GM12878 (cell line): ENCODE measurements at regions not wholly inside any gene's neighbourhood (a gene's known extent, or its start where the extent isn't known, plus 50 kb on each side); places are given as distances from the start of the nearest gene placed in this dataset.
A peak's percentile ranks its signal among the peaks of the same experiment; 100 is the strongest.

ENCODE experiments used
- ATAC-seq: fragments of 200-7000 bp; cut with Tn5 transposase; 3 replicates; pipeline ENCODE4 v1.9.1; 2020; ENCODE audit warnings: mild to moderate bottlenecking, moderate library complexity
- BruUV-seq: library from RNA; stranded (reverse); fragments of 400-500 nt; replicated peaks from 2 replicates; lab custom pipeline; 2021; lab: Mats Ljungman, UMichigan
- CTCF ChIA-PET: fragments of 300-600 bp; sonication (Branson Sonifier 250); formaldehyde crosslinking; extraction: SDS; loops from one replicate; lab custom pipeline; 2021; ENCODE audit warnings: inconsistent platforms; lab: Yijun Ruan, JAX
- POLR2A ChIA-PET: fragments of 350-600 bp; formaldehyde crosslinking; extraction: SDS; loops from one replicate; lab custom pipeline; 2021; ENCODE audit warnings: inconsistent platforms; lab: Charles Lee
- RAD21 ChIA-PET: fragments of 300-600 bp; sonication (Branson Sonifier 250); formaldehyde crosslinking; loops from one replicate; lab custom pipeline; 2023; ENCODE audit warnings: antibody characterized with exemption; ENCODE audit not compliant: unreplicated experiment; lab: Charles Lee
- SMC1A ChIA-PET: fragments of 300-600 bp; sonication (Branson Sonifier 250); formaldehyde crosslinking; loops from one replicate; lab custom pipeline; 2023; ENCODE audit not compliant: unreplicated experiment, uncharacterized antibody; lab: Charles Lee
- DNase-seq: peaks from one replicate; pipeline ENCODE4 v3.0.0-alpha.2; 2011; ENCODE audit warnings: low read depth, low spot score
- FAIRE-seq: peaks from 3 replicates; lab custom pipeline; 2011; peaks lifted over from hg19 to GRCh38; lab: Jason Lieb, UNC
- H2AFZ ChIP-seq: 2 replicates; pipeline ENCODE4 v1.6.0; 2011; ENCODE audit warnings: low read depth, low read length, control low read depth; ENCODE audit not compliant: control insufficient read depth
- H3K27ac ChIP-seq: 2 replicates; pipeline ENCODE4 v1.5.1; 2011; ENCODE audit warnings: control low read depth; ENCODE audit not compliant: control insufficient read depth, insufficient read depth
- H3K27me3 ChIP-seq, 2 experiments: replicated peaks in 1 of 2; 2 replicates each; pipeline versions ENCODE4 v1.6.0 to v1.6.1; 2011; ENCODE audit warnings: low read length in 1 of 2; ENCODE audit not compliant: control insufficient read depth in 2 of 2, insufficient read depth in 2 of 2
- H3K36me3 ChIP-seq, 2 experiments: 2 replicates each; pipeline ENCODE4 v1.5.1; 2011; ENCODE audit warnings: low read length in 1 of 2; ENCODE audit not compliant: control insufficient read depth in 2 of 2, insufficient read depth in 2 of 2
- H3K4me1 ChIP-seq: 2 replicates; pipeline ENCODE4 v1.6.1; 2011; ENCODE audit warnings: mild to moderate bottlenecking, low read length, moderate library complexity, mixed read lengths; ENCODE audit not compliant: control insufficient read depth, insufficient read depth
- H3K4me2 ChIP-seq: 2 replicates; pipeline ENCODE4 v1.6.0; 2011; ENCODE audit warnings: control low read depth; ENCODE audit not compliant: control insufficient read depth, insufficient read depth
- H3K4me3 ChIP-seq: fragments of 200-600 bp; sonication (generic); 2 replicates; pipeline ENCODE4 v1.5.1; 2016
- H3K79me2 ChIP-seq: 2 replicates; pipeline ENCODE4 v1.6.0; 2011; ENCODE audit warnings: low read length; ENCODE audit not compliant: control insufficient read depth, insufficient read depth
- H3K9ac ChIP-seq: 2 replicates; pipeline ENCODE4 v1.8.0; 2011; ENCODE audit warnings: low read length, control low read depth, mixed read lengths; ENCODE audit not compliant: control insufficient read depth, insufficient read depth
- H3K9me3 ChIP-seq: replicated peaks from 3 replicates; pipeline ENCODE4 v1.5.1; 2011; ENCODE audit warnings: mild to moderate bottlenecking, low read length; ENCODE audit not compliant: control insufficient read depth, insufficient read depth
- H4K20me1 ChIP-seq: 2 replicates; pipeline ENCODE4 v1.6.0; 2011; ENCODE audit not compliant: control insufficient read depth, insufficient read depth
- BCL11A ChIP-seq: IDR thresholded peaks from 2 replicates; pipeline ENCODE4 v1.6.1; 2011; ENCODE audit warnings: low read depth, low read length
- JUND ChIP-seq: IDR thresholded peaks from 2 replicates; pipeline ENCODE4 v1.6.1; 2012; ENCODE audit warnings: low read depth, mild to moderate bottlenecking, low read length, improper control_type of control experiment, moderate library complexity
- MAX ChIP-seq: IDR thresholded peaks from 2 replicates; pipeline ENCODE4 v1.6.1; 2012; ENCODE audit warnings: low read depth, low read length, improper control_type of control experiment
- RAD21 ChIP-seq: IDR thresholded peaks from 2 replicates; pipeline ENCODE4 v1.6.1; 2011; ENCODE audit warnings: mild to moderate bottlenecking, low read depth, low read length, moderate library complexity; ENCODE audit not compliant: insufficient read depth
- RBBP5 ChIP-seq: fragments of 200-600 bp; sonication (generic); conservative IDR thresholded peaks from 2 replicates; pipeline ENCODE4 v1.6.1; 2016
- RUNX3 ChIP-seq: IDR thresholded peaks from 2 replicates; pipeline ENCODE4 v1.6.1; 2012; ENCODE audit warnings: low read length, inconsistent platforms
- SRF ChIP-seq, 2 experiments: IDR thresholded peaks; 2 replicates each; pipeline ENCODE4 v1.6.1; 2011; ENCODE audit warnings: low read depth in 2 of 2, low read length in 2 of 2, mild to moderate bottlenecking in 1 of 2, moderate library complexity in 1 of 2
- WGBS: methylation state at CpG from one replicate; pipeline ENCODE4 v1.1.6; 2016; ENCODE audit warnings: low lambda C conversion rate; ENCODE audit not compliant: insufficient replicate concordance, insufficient coverage; ENCODE audit errors: missing lambda C conversion rate; 5-methylcytosine and 5-hydroxymethylcytosine counted together
- in situ Hi-C: fragments of 300-500 bp; cut with MboI; formaldehyde crosslinking; loops from 9 replicates; pipeline ENCODE4 v1.14.3; 2018; ENCODE audit warnings: mixed read lengths
- intact Hi-C: fragments of 100-400 bp; cut with micrococcal nuclease; formaldehyde crosslinking; loops from one replicate; pipeline ENCODE4 v1.14.2; 2022; ENCODE audit not compliant: unreplicated experiment
- TF ChIP-seq, protein P1 (sequence below): fragments of 450-650 bp; formaldehyde crosslinking; IDR thresholded peaks from 2 replicates; pipeline ENCODE4 v1.4.0; 2020; ENCODE audit warnings: mild to moderate bottlenecking, moderate library complexity
- TF ChIP-seq, protein P2 (sequence below): IDR thresholded peaks from 2 replicates; pipeline ENCODE4 v1.6.1; 2012; ENCODE audit warnings: improper control_type of control experiment, low read depth, low read length; ENCODE audit not compliant: insufficient replicate concordance

DNA sequence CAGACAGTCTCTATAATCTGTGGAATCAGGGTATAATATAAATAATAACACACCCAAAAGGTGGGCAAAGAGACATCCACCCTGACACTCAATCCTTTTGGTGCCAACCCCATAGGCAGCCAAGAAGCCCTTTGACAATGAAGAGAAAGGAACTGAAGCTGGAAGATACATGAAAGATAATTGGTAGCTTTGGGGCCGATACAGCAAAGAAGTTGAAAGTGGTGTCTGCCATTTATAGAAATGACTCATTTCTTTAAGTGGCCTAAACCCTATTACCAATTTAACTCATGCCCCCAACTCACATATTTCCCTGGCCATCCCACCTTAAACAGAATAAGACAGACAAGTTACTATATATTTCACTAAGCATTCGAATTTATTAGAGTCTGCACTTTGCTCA lies 167.0 kb downstream of the ZC3H11B start:
- 34% methylated on average over 2 of the region's 2 CpGs for WGBS
- Histone ChIP-seq H3K9ac (no peak overlapping the region), H3K27ac (no peak overlapping the region), H3K4me3 (no peak overlapping the region), H2AFZ (no peak overlapping the region), H3K27me3 (no peaks in the 10 kb centered on the region), H4K20me1 (no peaks in the 10 kb centered on the region), H3K4me1 (no peaks in the 10 kb centered on the region), H3K4me2 (no peak overlapping the region), H3K79me2 (no peaks in the 10 kb centered on the region), H3K36me3 (no peaks in the 10 kb centered on the region), H3K9me3 (no peaks in the 10 kb centered on the region)
- intact Hi-C loops, result no loop called here
- ChIA-PET RAD21 (no interaction called here), SMC1A (no interaction called here), CTCF (no interaction called here), POLR2A (no interaction called here)
- FAIRE-seq, result no peak
- no TSS peak for BruUV-seq
- TF ChIP-seq SRF (IDR thresholded peaks at IDR 0.05; ENCODE audit: low read depth in 2 of 2, low read length in 2 of 2) (no peak), RUNX3 (0 out of 2 replicates have a peak, but pooled peaks have one; percentile 15), BCL11A (0 out of 2 replicates have a peak, but pooled peaks have one; percentile 37)
- DNase-seq, result no peak
- ATAC-seq, result peak; percentile 41
- in situ Hi-C loops, result no loop called here

DNA sequence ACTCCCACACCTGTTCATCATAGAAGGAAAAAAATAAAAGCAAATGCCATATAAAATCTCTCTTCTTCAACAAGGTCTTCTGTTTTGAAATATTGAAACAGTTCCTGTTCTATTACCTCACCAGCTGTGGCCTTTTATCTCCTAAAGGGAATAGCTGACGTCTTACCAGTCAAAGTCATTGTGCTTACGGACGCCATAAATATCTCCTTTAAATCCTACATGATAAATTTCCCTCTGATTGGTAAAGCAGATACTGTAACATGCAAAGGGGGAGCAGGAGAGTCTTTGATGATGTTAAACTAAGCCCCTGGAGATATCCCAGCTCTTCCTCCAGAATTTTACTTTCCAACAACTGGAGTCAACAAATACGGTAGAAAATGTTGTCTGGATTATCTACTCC lies 168.4 kb downstream of the ZC3H11B start:
- FAIRE-seq (no peak), DNase-seq (no peak), ATAC-seq (no peak)
- ChIA-PET POLR2A (no interaction called here), RAD21 (no interaction called here), CTCF (no interaction called here), SMC1A (no interaction called here)
- H3K79me2 ChIP-seq, result no peaks in the 10 kb centered on the region
- no peaks in the 10 kb centered on the region for H3K27me3 ChIP-seq
- BruUV-seq, result no TSS peak
- intact Hi-C loops (no loop called here), in situ Hi-C loops (no loop called here)
- no peaks in the 10 kb centered on the region for H4K20me1 ChIP-seq
- H3K4me1 ChIP-seq, result no peaks in the 10 kb centered on the region
- WGBS, result 76% methylated on average over 4 of the region's 4 CpGs
- no peak overlapping the region for H2AFZ ChIP-seq
- H3K4me3 ChIP-seq, result no peak overlapping the region
- no peak overlapping the region for H3K27ac ChIP-seq
- H3K9me3 ChIP-seq, result no peaks in the 10 kb centered on the region
- no peaks in the 10 kb centered on the region for H3K36me3 ChIP-seq
- H3K4me2 ChIP-seq, result no peak overlapping the region
- H3K9ac ChIP-seq, result no peak overlapping the region
- TF ChIP-seq RBBP5, result no peak
- no peak for TF ChIP-seq JUND
- no peak for TF ChIP-seq MAX
- TF ChIP-seq, protein P1, sequence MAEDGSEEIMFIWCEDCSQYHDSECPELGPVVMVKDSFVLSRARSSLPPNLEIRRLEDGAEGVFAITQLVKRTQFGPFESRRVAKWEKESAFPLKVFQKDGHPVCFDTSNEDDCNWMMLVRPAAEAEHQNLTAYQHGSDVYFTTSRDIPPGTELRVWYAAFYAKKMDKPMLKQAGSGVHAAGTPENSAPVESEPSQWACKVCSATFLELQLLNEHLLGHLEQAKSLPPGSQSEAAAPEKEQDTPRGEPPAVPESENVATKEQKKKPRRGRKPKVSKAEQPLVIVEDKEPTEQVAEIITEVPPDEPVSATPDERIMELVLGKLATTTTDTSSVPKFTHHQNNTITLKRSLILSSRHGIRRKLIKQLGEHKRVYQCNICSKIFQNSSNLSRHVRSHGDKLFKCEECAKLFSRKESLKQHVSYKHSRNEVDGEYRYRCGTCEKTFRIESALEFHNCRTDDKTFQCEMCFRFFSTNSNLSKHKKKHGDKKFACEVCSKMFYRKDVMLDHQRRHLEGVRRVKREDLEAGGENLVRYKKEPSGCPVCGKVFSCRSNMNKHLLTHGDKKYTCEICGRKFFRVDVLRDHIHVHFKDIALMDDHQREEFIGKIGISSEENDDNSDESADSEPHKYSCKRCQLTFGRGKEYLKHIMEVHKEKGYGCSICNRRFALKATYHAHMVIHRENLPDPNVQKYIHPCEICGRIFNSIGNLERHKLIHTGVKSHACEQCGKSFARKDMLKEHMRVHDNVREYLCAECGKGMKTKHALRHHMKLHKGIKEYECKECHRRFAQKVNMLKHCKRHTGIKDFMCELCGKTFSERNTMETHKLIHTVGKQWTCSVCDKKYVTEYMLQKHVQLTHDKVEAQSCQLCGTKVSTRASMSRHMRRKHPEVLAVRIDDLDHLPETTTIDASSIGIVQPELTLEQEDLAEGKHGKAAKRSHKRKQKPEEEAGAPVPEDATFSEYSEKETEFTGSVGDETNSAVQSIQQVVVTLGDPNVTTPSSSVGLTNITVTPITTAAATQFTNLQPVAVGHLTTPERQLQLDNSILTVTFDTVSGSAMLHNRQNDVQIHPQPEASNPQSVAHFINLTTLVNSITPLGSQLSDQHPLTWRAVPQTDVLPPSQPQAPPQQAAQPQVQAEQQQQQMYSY, result no peak
- TF ChIP-seq, protein P2, sequence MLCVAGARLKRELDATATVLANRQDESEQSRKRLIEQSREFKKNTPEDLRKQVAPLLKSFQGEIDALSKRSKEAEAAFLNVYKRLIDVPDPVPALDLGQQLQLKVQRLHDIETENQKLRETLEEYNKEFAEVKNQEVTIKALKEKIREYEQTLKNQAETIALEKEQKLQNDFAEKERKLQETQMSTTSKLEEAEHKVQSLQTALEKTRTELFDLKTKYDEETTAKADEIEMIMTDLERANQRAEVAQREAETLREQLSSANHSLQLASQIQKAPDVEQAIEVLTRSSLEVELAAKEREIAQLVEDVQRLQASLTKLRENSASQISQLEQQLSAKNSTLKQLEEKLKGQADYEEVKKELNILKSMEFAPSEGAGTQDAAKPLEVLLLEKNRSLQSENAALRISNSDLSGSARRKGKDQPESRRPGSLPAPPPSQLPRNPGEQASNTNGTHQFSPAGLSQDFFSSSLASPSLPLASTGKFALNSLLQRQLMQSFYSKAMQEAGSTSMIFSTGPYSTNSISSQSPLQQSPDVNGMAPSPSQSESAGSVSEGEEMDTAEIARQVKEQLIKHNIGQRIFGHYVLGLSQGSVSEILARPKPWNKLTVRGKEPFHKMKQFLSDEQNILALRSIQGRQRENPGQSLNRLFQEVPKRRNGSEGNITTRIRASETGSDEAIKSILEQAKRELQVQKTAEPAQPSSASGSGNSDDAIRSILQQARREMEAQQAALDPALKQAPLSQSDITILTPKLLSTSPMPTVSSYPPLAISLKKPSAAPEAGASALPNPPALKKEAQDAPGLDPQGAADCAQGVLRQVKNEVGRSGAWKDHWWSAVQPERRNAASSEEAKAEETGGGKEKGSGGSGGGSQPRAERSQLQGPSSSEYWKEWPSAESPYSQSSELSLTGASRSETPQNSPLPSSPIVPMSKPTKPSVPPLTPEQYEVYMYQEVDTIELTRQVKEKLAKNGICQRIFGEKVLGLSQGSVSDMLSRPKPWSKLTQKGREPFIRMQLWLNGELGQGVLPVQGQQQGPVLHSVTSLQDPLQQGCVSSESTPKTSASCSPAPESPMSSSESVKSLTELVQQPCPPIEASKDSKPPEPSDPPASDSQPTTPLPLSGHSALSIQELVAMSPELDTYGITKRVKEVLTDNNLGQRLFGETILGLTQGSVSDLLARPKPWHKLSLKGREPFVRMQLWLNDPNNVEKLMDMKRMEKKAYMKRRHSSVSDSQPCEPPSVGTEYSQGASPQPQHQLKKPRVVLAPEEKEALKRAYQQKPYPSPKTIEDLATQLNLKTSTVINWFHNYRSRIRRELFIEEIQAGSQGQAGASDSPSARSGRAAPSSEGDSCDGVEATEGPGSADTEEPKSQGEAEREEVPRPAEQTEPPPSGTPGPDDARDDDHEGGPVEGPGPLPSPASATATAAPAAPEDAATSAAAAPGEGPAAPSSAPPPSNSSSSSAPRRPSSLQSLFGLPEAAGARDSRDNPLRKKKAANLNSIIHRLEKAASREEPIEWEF, result no peak
- TF ChIP-seq RAD21, result no peak
